Cardiac muscle cell (in vitro differentiated cells and primary cell): ENCODE measurements at regions not wholly inside any gene's neighbourhood (a gene's known extent, or its start where the extent isn't known, plus 50 kb on each side); places are given as distances from the start of the nearest gene placed in this dataset.
"Not testable (repeated sequence)": the region's sequence is repeated elsewhere in the genome, so short reads cannot be mapped to it uniquely, and the experiment has no call there.

Source experiments
- DNase-seq, 2 donors: peaks; one replicate each; pipeline versions ENCODE4 v3.0.0 to v3.0.0-alpha.2; 2010 to 2017; ENCODE audit warnings: low read depth in 1 of 2, low spot score in 1 of 2
- H3K27ac ChIP-seq: fragments of 200-600 bp; sonication (generic); 2 replicates; pipeline ENCODE4 v1.5.1; 2016
- H3K27me3 ChIP-seq: fragments of 200-600 bp; sonication (generic); 2 replicates; pipeline ENCODE4 v1.6.0; 2016; ENCODE audit warnings: control low read depth
- H3K36me3 ChIP-seq: fragments of 200-600 bp; sonication (generic); 2 replicates; pipeline ENCODE4 v1.5.1; 2016; ENCODE audit warnings: control low read depth
- H3K4me1 ChIP-seq: fragments of 200-600 bp; sonication (generic); 2 replicates; pipeline ENCODE4 v1.8.1; 2017; ENCODE audit warnings: low read depth, mild to moderate bottlenecking, mixed run types
- H3K4me3 ChIP-seq: fragments of 200-600 bp; sonication (generic); 2 replicates; pipeline ENCODE4 v1.5.1; 2016; ENCODE audit warnings: mild to moderate bottlenecking
- H3K9me3 ChIP-seq: fragments of 200-600 bp; sonication (generic); 2 replicates; pipeline ENCODE4 v1.5.1; 2017; ENCODE audit warnings: low read depth, mild to moderate bottlenecking, control low read depth

DNA sequence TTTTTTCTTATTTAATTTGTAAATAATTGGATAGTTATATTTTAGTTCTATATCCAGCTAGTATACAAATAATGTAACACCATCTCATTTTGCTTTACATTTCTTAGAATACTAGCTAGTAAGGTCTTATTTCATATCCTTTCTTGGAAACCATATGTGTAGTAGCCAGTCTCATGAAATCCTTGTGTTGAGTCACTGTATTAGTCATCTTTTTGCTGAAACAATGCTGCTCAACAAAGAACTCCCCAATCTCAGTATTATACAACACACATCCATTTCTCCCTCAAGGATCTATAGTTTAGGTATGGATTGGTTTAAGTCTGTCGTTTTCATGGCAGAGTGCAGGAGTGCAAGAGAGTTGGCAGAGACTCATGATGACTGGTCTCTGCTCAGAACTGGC lies 55.6 kb upstream of the NBPF26 start:
- H3K4me3 ChIP-seq, H3K36me3 ChIP-seq, H3K27ac ChIP-seq, DNase-seq, H3K9me3 ChIP-seq, H3K4me1 ChIP-seq, H3K27me3 ChIP-seq: not testable (repeated sequence)
